Esophagus mucosa (tissue), 1 donor: ENCODE measurements at regions not wholly inside any gene's neighbourhood (a gene's known extent, or its start where the extent isn't known, plus 50 kb on each side); places are given as distances from the start of the nearest gene placed in this dataset.

Source experiments
- ATAC-seq: fragments of 200-7000 bp; cut with Tn5 transposase; one replicate; pipeline ENCODE4 v1.9.1; 2020
- donor health status: DM: yes; HTN: yes; CAD: no.

- no peak for ATAC-seq
These were observed 321.5 kb downstream of the LRFN2 start for GRCh38 chr6:40265615-40266014.

- ATAC-seq, result no peak
These were observed 323.2 kb downstream of the LRFN2 start for GRCh38 chr6:40263970-40264369.

GRCh38 chr6:40262363-40262762 lies 324.8 kb downstream of the LRFN2 start:
- ATAC-seq, result no peak

GRCh38 chr6:40258531-40258930 lies 324.3 kb upstream of the MOCS1 start:
- ATAC-seq, result no peak

- no peak for ATAC-seq
These were observed 322.6 kb upstream of the MOCS1 start for GRCh38 chr6:40256831-40257230.

GRCh38 chr6:40256224-40256623 lies 322.0 kb upstream of the MOCS1 start:
- ATAC-seq, result no peak

GRCh38 chr6:40253420-40253819 lies 319.2 kb upstream of the MOCS1 start:
- ATAC-seq, result no peak

- ATAC-seq, result no peak
These were observed 318.4 kb upstream of the MOCS1 start for GRCh38 chr6:40252531-40253258.

- ATAC-seq, result peak; percentile 44
These were observed 317.5 kb upstream of the MOCS1 start for GRCh38 chr6:40251637-40252300.

- ATAC-seq, result no peak
These were observed 315.7 kb upstream of the MOCS1 start for GRCh38 chr6:40249935-40250334.

GRCh38 chr6:40247516-40248115 lies 313.4 kb upstream of the MOCS1 start:
- no peak for ATAC-seq

GRCh38 chr6:40244699-40245098 lies 310.4 kb upstream of the MOCS1 start:
- peak; percentile 77 for ATAC-seq

- ATAC-seq, result no peak
These were observed 298.4 kb upstream of the MOCS1 start for GRCh38 chr6:40232698-40233097.

GRCh38 chr6:40227735-40228134 lies 293.5 kb upstream of the MOCS1 start:
- no peak for ATAC-seq

- no peak for ATAC-seq
These were observed 288.1 kb upstream of the MOCS1 start for GRCh38 chr6:40222354-40222753.

- no peak for ATAC-seq
These were observed 285.5 kb upstream of the MOCS1 start for GRCh38 chr6:40219799-40220198.

- ATAC-seq, result no peak
These were observed 276.4 kb upstream of the MOCS1 start for GRCh38 chr6:40210628-40211056.

GRCh38 chr6:40205801-40206200 lies 271.5 kb upstream of the MOCS1 start:
- ATAC-seq, result no peak

GRCh38 chr6:40205004-40205403 lies 270.7 kb upstream of the MOCS1 start:
- ATAC-seq, result no peak

GRCh38 chr6:40197371-40197770 lies 263.1 kb upstream of the MOCS1 start:
- no peak for ATAC-seq

GRCh38 chr6:40196135-40196518 lies 261.9 kb upstream of the MOCS1 start:
- no peak for ATAC-seq

GRCh38 chr6:40195428-40196134 lies 261.3 kb upstream of the MOCS1 start:
- no peak for ATAC-seq

GRCh38 chr6:40194447-40195170 lies 260.3 kb upstream of the MOCS1 start:
- ATAC-seq, result no peak
